ENCODE measurements at regions not wholly inside any gene's neighbourhood (a gene's known extent, or its start where the extent isn't known, plus 50 kb on each side); places are given as distances from the start of the nearest gene placed in this dataset.

- TF ChIP-seq CTCF (optimal IDR thresholded peaks at IDR 0.05 in 1 of 3, IDR thresholded peaks at IDR 0.05 in 1 of 3, conservative IDR thresholded peaks at IDR 0.05 in 1 of 3; ENCODE audit: extremely low read depth in 1 of 3, insufficient read depth in 2 of 3, low read length in 3 of 3) (no peak), EZH2 (IDR thresholded peaks at IDR 0.05; ENCODE audit: low read length) (no peak)
- H3K4me3 ChIP-seq (ENCODE audit: control insufficient read depth in 2 of 3, extremely low read depth in 1 of 3, insufficient read depth in 2 of 3, low read depth in 1 of 3, low read length in 3 of 3), result no peak overlapping the region
- no peaks in the 10 kb centered on the region for H3K79me2 ChIP-seq (ENCODE audit: control insufficient read depth, insufficient read depth, low read length)
- dilution Hi-C loops (cut with MboI; ENCODE audit: extremely low pct_ligation_motif_present, low sequenced_read_pairs), result no loop called here
- H4K20me1 ChIP-seq (ENCODE audit: control insufficient read depth, extremely low read depth, insufficient read depth, low read length), result no peaks in the 10 kb centered on the region
- FAIRE-seq (no peak), DNase-seq (ENCODE audit: low read depth, low spot score) (no peak)
- H3K27ac ChIP-seq (ENCODE audit: control insufficient read depth, insufficient read depth, low read length), result no peak overlapping the region
- H3K9ac ChIP-seq (ENCODE audit: control insufficient read depth, extremely low read depth, insufficient read depth, low read length), result no peak overlapping the region
- no peaks in the 10 kb centered on the region for H3K9me3 ChIP-seq (ENCODE audit: control insufficient read depth, low read depth, low read length)
- no peaks in the 10 kb centered on the region for H3K9me1 ChIP-seq (ENCODE audit: control insufficient read depth, extremely low read depth, insufficient read depth, low read length)
- no peak overlapping the region for H2AFZ ChIP-seq (ENCODE audit: control insufficient read depth, low read length)
- H3K4me1 ChIP-seq (ENCODE audit: control insufficient read depth, extremely low read depth, insufficient read depth, low read length), result no peaks in the 10 kb centered on the region
- H3K36me3 ChIP-seq (ENCODE audit: control insufficient read depth in 2 of 2, extremely low read depth in 1 of 2, insufficient read depth in 2 of 2, low read length in 2 of 2), result no peaks in the 10 kb centered on the region
- H3K4me2 ChIP-seq (ENCODE audit: control insufficient read depth, extremely low read depth, insufficient read depth, low read depth, low read length), result no peak overlapping the region
- H3K27me3 ChIP-seq (ENCODE audit: control insufficient read depth, extremely low read depth, insufficient read depth, low read length), result no peaks in the 10 kb centered on the region
Measured at GRCh38 chr18:72460210-72460680, 83.9 kb downstream of the CBLN2 start.

- Histone ChIP-seq H3K9me1 (ENCODE audit: control insufficient read depth, extremely low read depth, insufficient read depth, low read length) (no peaks in the 10 kb centered on the region), H3K27ac (ENCODE audit: control insufficient read depth, insufficient read depth, low read length) (no peak overlapping the region), H3K9ac (ENCODE audit: control insufficient read depth, extremely low read depth, insufficient read depth, low read length) (no peak overlapping the region), H3K27me3 (ENCODE audit: control insufficient read depth, extremely low read depth, insufficient read depth, low read length) (no peaks in the 10 kb centered on the region), H3K79me2 (ENCODE audit: control insufficient read depth, insufficient read depth, low read length) (no peaks in the 10 kb centered on the region), H4K20me1 (ENCODE audit: control insufficient read depth, extremely low read depth, insufficient read depth, low read length) (no peaks in the 10 kb centered on the region), H3K4me3 (ENCODE audit: control insufficient read depth in 2 of 3, extremely low read depth in 1 of 3, insufficient read depth in 2 of 3, low read depth in 1 of 3, low read length in 3 of 3) (no peak overlapping the region), H3K36me3 (ENCODE audit: control insufficient read depth in 2 of 2, extremely low read depth in 1 of 2, insufficient read depth in 2 of 2, low read length in 2 of 2) (no peaks in the 10 kb centered on the region), H2AFZ (ENCODE audit: control insufficient read depth, low read length) (no peak overlapping the region), H3K9me3 (ENCODE audit: control insufficient read depth, low read depth, low read length) (no peaks in the 10 kb centered on the region), H3K4me1 (ENCODE audit: control insufficient read depth, extremely low read depth, insufficient read depth, low read length) (no peaks in the 10 kb centered on the region), H3K4me2 (ENCODE audit: control insufficient read depth, extremely low read depth, insufficient read depth, low read depth, low read length) (no peak overlapping the region)
- TF ChIP-seq EZH2 (IDR thresholded peaks at IDR 0.05; ENCODE audit: low read length) (no peak), CTCF (optimal IDR thresholded peaks at IDR 0.05 in 1 of 3, IDR thresholded peaks at IDR 0.05 in 1 of 3, conservative IDR thresholded peaks at IDR 0.05 in 1 of 3; ENCODE audit: extremely low read depth in 1 of 3, insufficient read depth in 2 of 3, low read length in 3 of 3) (no peak)
- DNase-seq (ENCODE audit: low read depth, low spot score) (no peak), FAIRE-seq (no peak)
- dilution Hi-C loops (cut with MboI; ENCODE audit: extremely low pct_ligation_motif_present, low sequenced_read_pairs), result no loop called here
Measured at GRCh38 chr18:72458271-72458670, 85.9 kb downstream of the CBLN2 start.
